Activated effector memory CD4-positive, alpha-beta T cell treated with anti-CD3 and anti-CD28 coated beads, Interleukin-2, amount 50 U/mL, for 16 hours (primary cell): ENCODE measurements at regions not wholly inside any gene's neighbourhood (a gene's known extent, or its start where the extent isn't known, plus 50 kb on each side); places are given as distances from the start of the nearest gene placed in this dataset.
"Not testable (repeated sequence)": the region's sequence is repeated elsewhere in the genome, so short reads cannot be mapped to it uniquely, and the experiment has no call there.

Experiments used
- DNase-seq: peaks from one replicate; pipeline ENCODE4 v3.0.0-alpha.2; 2020

GRCh38 chr15:26066896-26067295 lies 203.8 kb upstream of the ATP10A start:
- DNase-seq: no peak

- no peak for DNase-seq
Measured at GRCh38 chr15:26065723-26066122, 202.6 kb upstream of the ATP10A start.

GRCh38 chr15:26061248-26061647 lies 198.1 kb upstream of the ATP10A start:
- DNase-seq: no peak

GRCh38 chr15:26056766-26057165 lies 193.6 kb upstream of the ATP10A start:
- not testable (repeated sequence) for DNase-seq

- DNase-seq: no peak
Measured at GRCh38 chr15:26051761-26052675, 188.9 kb upstream of the ATP10A start.

GRCh38 chr15:26050984-26051383 lies 187.9 kb upstream of the ATP10A start:
- DNase-seq: no peak

GRCh38 chr15:26049900-26050657 lies 187.0 kb upstream of the ATP10A start:
- no peak for DNase-seq

- DNase-seq: no peak
Measured at GRCh38 chr15:26048669-26049068, 185.5 kb upstream of the ATP10A start.

GRCh38 chr15:26045516-26045915 lies 182.4 kb upstream of the ATP10A start:
- DNase-seq: no peak

GRCh38 chr15:26043018-26043417 lies 179.9 kb upstream of the ATP10A start:
- DNase-seq: no peak

- DNase-seq: no peak
Measured at GRCh38 chr15:26038693-26039092, 175.6 kb upstream of the ATP10A start.

- no peak for DNase-seq
Measured at GRCh38 chr15:26037369-26037768, 174.2 kb upstream of the ATP10A start.

GRCh38 chr15:26033493-26033892 lies 170.4 kb upstream of the ATP10A start:
- DNase-seq: no peak

- DNase-seq: no peak
Measured at GRCh38 chr15:26032162-26032846, 169.2 kb upstream of the ATP10A start.

GRCh38 chr15:26029586-26029985 lies 166.5 kb upstream of the ATP10A start:
- DNase-seq: not testable (repeated sequence)

- no peak for DNase-seq
Measured at GRCh38 chr15:26029146-26029545, 166.0 kb upstream of the ATP10A start.

GRCh38 chr15:26028086-26028740 lies 165.1 kb upstream of the ATP10A start:
- DNase-seq: no peak

GRCh38 chr15:26026671-26027070 lies 163.5 kb upstream of the ATP10A start:
- not testable (repeated sequence) for DNase-seq

- DNase-seq: no peak
Measured at GRCh38 chr15:26024241-26024640, 161.1 kb upstream of the ATP10A start.

- DNase-seq: no peak
Measured at GRCh38 chr15:26023691-26024090, 160.6 kb upstream of the ATP10A start.

GRCh38 chr15:26023231-26023630 lies 160.1 kb upstream of the ATP10A start:
- no peak for DNase-seq

GRCh38 chr15:26020871-26021270 lies 157.7 kb upstream of the ATP10A start:
- DNase-seq: no peak

- DNase-seq: no peak
Measured at GRCh38 chr15:26017665-26018064, 154.5 kb upstream of the ATP10A start.
